Astrocyte of the cerebellum (primary cell): ENCODE measurements at regions not wholly inside any gene's neighbourhood (a gene's known extent, or its start where the extent isn't known, plus 50 kb on each side); places are given as distances from the start of the nearest gene placed in this dataset.
A peak's percentile ranks its signal among the peaks of the same experiment; 100 is the strongest.

Experiments used
- DNase-seq: peaks from one replicate; pipeline ENCODE4 v3.0.0-alpha.2; 2011; ENCODE audit warnings: low read depth
- H3K4me3 ChIP-seq: 2 replicates; pipeline ENCODE4 v1.5.1; 2011; ENCODE audit warnings: mild to moderate bottlenecking, low read depth, low read length, moderate library complexity
- in situ Hi-C: cut with HindIII; loops from 2 replicates; pipeline ENCODE4 v1.10.0; 2017; ENCODE audit warnings: low sequenced_read_pairs
- TF ChIP-seq, protein P1 (sequence below): IDR thresholded peaks from 2 replicates; pipeline ENCODE4 v1.5.1; 2012; ENCODE audit warnings: low read length, low read depth, moderate library complexity, mild to moderate bottlenecking; ENCODE audit errors: missing control alignments

DNA sequence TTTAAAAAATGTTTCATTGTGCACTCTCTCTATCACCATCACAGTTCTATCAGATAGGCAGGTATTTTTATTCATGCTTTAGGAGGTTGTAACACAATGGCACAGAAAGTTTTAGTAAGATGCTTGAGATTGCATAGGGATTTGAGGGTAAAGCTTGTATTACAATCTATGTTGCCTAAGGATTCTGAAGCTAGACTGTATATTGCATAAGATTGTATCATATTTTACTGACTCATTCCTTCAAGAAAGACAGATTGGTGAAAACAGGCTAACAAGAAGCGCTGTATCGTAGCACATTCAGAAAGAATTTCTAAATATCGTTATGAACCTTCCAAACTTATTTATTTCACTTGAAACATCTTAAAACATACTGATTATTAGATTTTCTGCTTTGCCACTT lies 577.7 kb downstream of the EBF1 start:
- no peak for DNase-seq
- TF ChIP-seq, protein P1, sequence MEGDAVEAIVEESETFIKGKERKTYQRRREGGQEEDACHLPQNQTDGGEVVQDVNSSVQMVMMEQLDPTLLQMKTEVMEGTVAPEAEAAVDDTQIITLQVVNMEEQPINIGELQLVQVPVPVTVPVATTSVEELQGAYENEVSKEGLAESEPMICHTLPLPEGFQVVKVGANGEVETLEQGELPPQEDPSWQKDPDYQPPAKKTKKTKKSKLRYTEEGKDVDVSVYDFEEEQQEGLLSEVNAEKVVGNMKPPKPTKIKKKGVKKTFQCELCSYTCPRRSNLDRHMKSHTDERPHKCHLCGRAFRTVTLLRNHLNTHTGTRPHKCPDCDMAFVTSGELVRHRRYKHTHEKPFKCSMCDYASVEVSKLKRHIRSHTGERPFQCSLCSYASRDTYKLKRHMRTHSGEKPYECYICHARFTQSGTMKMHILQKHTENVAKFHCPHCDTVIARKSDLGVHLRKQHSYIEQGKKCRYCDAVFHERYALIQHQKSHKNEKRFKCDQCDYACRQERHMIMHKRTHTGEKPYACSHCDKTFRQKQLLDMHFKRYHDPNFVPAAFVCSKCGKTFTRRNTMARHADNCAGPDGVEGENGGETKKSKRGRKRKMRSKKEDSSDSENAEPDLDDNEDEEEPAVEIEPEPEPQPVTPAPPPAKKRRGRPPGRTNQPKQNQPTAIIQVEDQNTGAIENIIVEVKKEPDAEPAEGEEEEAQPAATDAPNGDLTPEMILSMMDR: no peak
- in situ Hi-C loops: no loop called here
- no peak overlapping the region for H3K4me3 ChIP-seq

DNA sequence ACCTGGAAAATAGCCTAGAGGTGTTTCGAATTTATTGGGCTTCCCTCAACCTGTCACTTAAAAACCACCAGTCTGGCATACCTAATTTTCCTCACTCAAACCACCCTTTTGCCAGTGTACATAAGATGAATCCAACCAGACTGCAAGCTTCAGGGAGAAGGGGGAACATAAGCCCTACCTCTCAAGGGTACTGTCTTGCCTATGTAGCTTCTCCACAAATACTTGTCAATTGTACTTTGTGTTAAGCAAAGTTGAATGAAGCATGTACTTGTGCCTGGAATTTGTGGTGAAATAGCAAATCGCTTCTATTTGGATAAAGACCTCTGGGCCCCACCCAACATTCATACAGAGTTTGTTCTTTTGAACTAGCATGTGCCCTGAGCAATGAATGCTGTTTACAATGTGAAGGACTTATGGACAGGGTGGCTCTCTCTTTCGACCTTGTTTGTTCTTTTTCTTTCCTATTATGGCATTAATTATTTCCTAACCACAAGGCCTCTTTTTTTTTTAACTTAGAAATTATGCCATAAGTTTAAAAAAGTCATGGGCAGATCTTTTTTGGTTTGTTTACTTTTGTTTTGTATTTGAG lies 580.2 kb downstream of the EBF1 start:
- H3K4me3 ChIP-seq: no peak overlapping the region
- TF ChIP-seq, protein P1: no peak
- DNase-seq: no peak
- in situ Hi-C loops: no loop called here

DNA sequence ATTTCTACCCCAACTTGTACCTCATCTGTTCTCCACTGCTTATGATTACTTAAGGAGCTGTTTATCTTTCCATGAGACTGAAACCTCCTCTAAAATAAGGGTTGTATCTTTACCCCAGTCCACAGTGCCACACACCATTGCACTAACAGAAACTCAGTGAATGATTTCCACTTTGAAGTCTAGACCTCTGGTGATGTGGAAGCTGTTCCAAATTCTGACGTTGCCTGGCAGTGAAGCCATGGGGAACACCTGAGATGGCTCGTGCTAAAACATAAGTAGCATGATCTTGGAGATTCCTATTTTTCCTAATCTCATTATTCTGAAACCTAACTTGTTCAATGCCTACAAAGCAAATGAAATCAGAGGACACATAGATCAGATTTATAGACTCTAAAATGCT lies 583.2 kb downstream of the EBF1 start:
- TF ChIP-seq, protein P1: no peak
- no peak overlapping the region for H3K4me3 ChIP-seq
- no peak for DNase-seq
- in situ Hi-C loops: no loop called here

DNA sequence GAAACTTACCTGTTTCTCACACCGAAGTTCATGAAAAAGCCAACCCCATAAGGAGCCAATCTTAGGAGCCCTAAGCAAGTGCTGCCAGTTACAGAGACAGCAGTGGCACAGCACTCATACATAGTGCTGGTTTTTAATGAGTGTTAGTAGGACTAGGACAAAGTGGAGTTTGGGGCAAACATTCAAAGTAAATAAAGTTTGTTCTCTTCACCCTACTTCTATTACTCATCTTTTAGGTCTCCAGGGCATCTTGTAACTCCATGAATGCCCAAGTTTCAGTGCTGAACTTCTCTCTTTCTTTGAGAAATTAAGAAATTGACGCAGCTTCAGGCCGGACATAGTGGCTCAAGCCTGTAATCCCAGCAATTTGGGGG lies 584.7 kb downstream of the EBF1 start:
- H3K4me3 ChIP-seq: no peak overlapping the region
- no peak for DNase-seq
- in situ Hi-C loops: no loop called here
- TF ChIP-seq, protein P1: no peak

DNA sequence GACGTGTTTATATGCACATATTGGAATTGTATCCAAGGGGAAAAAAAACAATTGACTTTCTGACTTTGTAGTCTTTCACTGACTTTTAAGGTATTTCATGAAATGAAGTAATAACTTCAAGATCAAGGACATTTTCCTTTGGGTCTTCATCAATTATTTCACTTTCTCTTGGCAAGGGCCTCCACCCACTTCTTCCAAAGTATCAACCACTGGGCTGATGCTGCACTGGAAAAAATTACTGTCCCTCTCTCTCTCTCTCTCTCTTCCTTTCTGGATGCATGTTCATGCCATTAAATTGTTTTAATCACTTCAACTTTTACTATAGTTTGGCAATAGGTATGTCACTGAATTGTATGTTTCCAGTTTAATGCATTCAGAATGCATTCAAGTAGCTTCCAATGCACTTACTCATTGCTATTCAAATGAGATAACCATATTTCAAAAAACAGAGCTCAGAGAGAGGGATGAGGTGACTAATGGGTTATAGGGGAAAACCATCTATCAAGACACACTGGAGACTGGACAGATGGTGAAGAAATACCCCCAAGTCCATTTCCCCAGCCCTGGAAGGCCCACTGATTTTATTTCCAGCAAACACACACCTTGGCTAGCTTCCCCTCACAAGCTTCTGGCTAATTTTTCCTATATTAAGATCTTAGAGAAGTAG lies 585.3 kb downstream of the EBF1 start:
- TF ChIP-seq, protein P1: no peak
- peak; percentile 24 for DNase-seq

DNA sequence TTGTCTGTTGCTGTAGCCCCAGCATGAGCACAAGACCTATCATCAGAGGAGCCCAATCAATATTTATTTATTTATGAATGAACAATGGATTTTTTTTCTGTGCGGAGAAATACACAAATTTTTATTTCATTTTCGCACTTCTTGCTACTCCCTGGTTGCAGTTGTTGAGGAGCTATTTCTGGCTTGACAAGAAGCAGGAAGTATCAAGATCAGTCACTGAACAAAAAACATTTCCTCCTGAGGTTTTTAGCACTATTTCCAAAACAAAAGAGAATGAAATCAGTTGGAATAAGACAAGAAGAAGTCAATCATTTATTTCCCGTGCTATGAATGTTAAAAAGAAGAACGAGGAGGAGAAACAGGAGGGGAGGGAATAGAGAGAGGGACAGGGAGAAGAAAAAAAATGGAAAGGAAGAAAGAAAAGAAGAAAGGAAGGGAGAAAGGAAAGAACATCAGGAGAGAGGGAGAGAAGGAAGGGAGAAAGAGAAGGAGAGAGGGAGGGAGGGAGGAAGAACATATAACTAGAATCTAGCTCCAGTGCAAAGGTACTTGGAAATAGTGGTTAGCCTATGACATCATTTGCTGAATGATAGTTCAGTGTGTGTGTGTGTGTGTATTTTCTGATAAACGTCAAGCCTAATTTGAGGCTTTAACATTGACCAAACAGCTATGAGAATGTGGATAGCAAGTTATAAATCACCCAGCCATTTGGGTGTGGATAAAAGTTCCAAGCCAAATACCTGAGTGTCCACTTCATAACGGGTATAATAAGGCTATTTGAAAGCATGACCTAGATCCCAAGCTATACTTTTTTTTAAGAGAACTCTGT lies 586.0 kb downstream of the EBF1 start:
- DNase-seq: peak; percentile 38
- H3K4me3 ChIP-seq: no peak overlapping the region
- in situ Hi-C loops: no loop called here
- TF ChIP-seq, protein P1: no peak

More for the DNA sequence above, 585.3 kb downstream of the EBF1 start:
- no peak overlapping the region for H3K4me3 ChIP-seq
- in situ Hi-C loops: no loop called here
